ENCODE measurements at regions not wholly inside any gene's neighbourhood (a gene's known extent, or its start where the extent isn't known, plus 50 kb on each side); places are given as distances from the start of the nearest gene placed in this dataset.

DNA sequence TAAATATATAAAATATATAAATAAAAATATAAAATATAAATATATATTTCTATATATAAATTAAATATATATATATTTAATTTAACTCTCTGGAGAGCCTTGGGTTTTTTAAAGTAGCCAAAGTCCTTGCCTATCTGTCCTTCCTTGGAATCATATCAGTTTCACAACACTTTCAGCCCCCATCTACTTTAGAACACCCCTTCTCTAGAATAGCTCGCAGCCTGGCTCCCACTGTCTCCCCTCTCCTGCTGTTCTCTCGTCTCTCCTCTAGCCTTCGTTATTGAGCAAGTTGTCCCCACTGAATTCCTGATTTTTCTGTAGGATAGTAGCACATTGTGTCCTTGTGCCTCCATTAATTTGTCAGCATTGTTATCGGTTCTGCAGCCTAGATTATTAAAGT, 677.0 kb downstream of the RNF144A start:
- H3K4me3 ChIP-seq (ENCODE audit: low read length) = no peak overlapping the region
- DNase-seq = no peak
- TF ChIP-seq, protein P1, sequence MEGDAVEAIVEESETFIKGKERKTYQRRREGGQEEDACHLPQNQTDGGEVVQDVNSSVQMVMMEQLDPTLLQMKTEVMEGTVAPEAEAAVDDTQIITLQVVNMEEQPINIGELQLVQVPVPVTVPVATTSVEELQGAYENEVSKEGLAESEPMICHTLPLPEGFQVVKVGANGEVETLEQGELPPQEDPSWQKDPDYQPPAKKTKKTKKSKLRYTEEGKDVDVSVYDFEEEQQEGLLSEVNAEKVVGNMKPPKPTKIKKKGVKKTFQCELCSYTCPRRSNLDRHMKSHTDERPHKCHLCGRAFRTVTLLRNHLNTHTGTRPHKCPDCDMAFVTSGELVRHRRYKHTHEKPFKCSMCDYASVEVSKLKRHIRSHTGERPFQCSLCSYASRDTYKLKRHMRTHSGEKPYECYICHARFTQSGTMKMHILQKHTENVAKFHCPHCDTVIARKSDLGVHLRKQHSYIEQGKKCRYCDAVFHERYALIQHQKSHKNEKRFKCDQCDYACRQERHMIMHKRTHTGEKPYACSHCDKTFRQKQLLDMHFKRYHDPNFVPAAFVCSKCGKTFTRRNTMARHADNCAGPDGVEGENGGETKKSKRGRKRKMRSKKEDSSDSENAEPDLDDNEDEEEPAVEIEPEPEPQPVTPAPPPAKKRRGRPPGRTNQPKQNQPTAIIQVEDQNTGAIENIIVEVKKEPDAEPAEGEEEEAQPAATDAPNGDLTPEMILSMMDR (conservative IDR thresholded peaks at IDR 0.05) = no peak
- no peaks in the 10 kb centered on the region for H3K36me3 ChIP-seq (ENCODE audit: control insufficient read depth, insufficient read depth, low read length)
- WGBS, 2 experiments (ENCODE audit: insufficient coverage in 1 of 2, insufficient read length in 1 of 2) = 88% methylated on average over 4 of the region's 4 CpGs; no CpG with 5 or more reads in 1 of the 2 experiments
- no peak overlapping the region for H3K27ac Mint-ChIP-seq
- H3K4me3 Mint-ChIP-seq = no peak overlapping the region
- no peaks in the 10 kb centered on the region for H3K4me1 ChIP-seq (ENCODE audit: control insufficient read depth, insufficient read depth, low read length)
- H3K27ac ChIP-seq (ENCODE audit: low read depth, low read length) = no peak overlapping the region
- H3K27me3 ChIP-seq (ENCODE audit: control insufficient read depth, insufficient read depth, low read length, poor library complexity, severe bottlenecking) = no peaks in the 10 kb centered on the region
- H3K9me3 ChIP-seq (ENCODE audit: control insufficient read depth, low read length) = no peaks in the 10 kb centered on the region
- no peaks in the 10 kb centered on the region for H3K36me3 Mint-ChIP-seq (ENCODE audit: low read depth)
- H3K27me3 Mint-ChIP-seq (ENCODE audit: insufficient read depth) = no peaks in the 10 kb centered on the region
- H3K9me3 Mint-ChIP-seq = no peaks in the 10 kb centered on the region
- H3K9ac ChIP-seq (ENCODE audit: extremely low read depth, low read length, poor library complexity, severe bottlenecking) = no peak overlapping the region
- H3K4me1 Mint-ChIP-seq = peaks cover 10% of the 10 kb centered on the region

DNA sequence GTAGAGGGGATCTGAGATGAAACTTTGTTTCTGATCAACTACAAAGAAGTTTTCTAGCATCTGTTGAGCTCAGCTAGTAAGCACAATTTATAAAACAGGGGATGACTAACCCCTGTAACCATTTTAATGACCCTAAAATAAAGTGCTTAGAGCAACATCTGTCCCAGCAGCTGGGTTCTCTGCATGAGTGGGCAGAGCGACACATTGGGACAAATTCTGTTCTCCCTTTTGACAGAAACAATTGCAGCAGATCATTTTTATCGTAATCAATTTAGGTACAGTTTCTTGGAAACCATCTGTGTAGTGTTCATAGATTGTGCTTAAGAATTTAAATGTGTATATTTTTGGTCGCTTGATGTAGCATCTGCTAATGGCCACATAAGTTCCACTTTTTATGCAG, 678.0 kb downstream of the RNF144A start:
- no peaks in the 10 kb centered on the region for H3K4me1 ChIP-seq (ENCODE audit: control insufficient read depth, insufficient read depth, low read length)
- DNase-seq = no peak
- H3K27me3 ChIP-seq (ENCODE audit: control insufficient read depth, insufficient read depth, low read length, poor library complexity, severe bottlenecking) = no peaks in the 10 kb centered on the region
- WGBS, 2 experiments (ENCODE audit: insufficient coverage in 1 of 2, insufficient read length in 1 of 2) = 84 to 94% methylated on average over 2 to 3 of the region's 3 CpGs
- Mint-ChIP-seq H3K9me3 (no peaks in the 10 kb centered on the region), H3K4me1 (peaks cover 10% of the 10 kb centered on the region), H3K36me3 (ENCODE audit: low read depth) (no peaks in the 10 kb centered on the region), H3K27me3 (ENCODE audit: insufficient read depth) (no peaks in the 10 kb centered on the region), H3K4me3 (no peak overlapping the region), H3K27ac (no peak overlapping the region)
- no peaks in the 10 kb centered on the region for H3K36me3 ChIP-seq (ENCODE audit: control insufficient read depth, insufficient read depth, low read length)
- H3K27ac ChIP-seq (ENCODE audit: low read depth, low read length) = no peak overlapping the region
- no peak overlapping the region for H3K9ac ChIP-seq (ENCODE audit: extremely low read depth, low read length, poor library complexity, severe bottlenecking)
- H3K9me3 ChIP-seq (ENCODE audit: control insufficient read depth, low read length) = no peaks in the 10 kb centered on the region
- no peak overlapping the region for H3K4me3 ChIP-seq (ENCODE audit: low read length)
- TF ChIP-seq, protein P1 (conservative IDR thresholded peaks at IDR 0.05) = no peak

DNA sequence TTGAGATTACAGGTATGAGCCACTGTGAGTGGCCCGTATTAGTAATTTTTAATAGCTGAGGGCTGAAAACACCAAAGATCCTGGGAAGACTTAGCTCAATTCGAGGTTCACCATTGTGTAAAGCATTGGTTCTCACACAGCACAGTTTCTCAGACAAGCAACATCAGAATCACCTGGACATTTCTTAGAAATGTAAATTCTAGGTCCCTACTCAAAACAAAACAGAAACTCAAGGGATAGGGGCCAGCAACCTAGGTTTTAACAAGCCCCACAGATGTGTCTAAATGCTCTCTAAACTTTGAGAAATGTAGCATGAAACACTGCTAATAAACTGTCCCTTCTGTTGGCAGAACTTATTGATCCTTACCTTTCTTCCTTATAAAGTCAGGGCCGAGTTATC, 681.2 kb downstream of the RNF144A start:
- Mint-ChIP-seq H3K36me3 (ENCODE audit: low read depth) (no peaks in the 10 kb centered on the region), H3K27me3 (ENCODE audit: insufficient read depth) (no peaks in the 10 kb centered on the region), H3K27ac (no peak overlapping the region), H3K4me3 (no peak overlapping the region), H3K4me1 (no peaks in the 10 kb centered on the region), H3K9me3 (no peaks in the 10 kb centered on the region)
- Histone ChIP-seq H3K4me1 (ENCODE audit: control insufficient read depth, insufficient read depth, low read length) (no peaks in the 10 kb centered on the region), H3K36me3 (ENCODE audit: control insufficient read depth, insufficient read depth, low read length) (no peaks in the 10 kb centered on the region), H3K27ac (ENCODE audit: low read depth, low read length) (no peak overlapping the region), H3K27me3 (ENCODE audit: control insufficient read depth, insufficient read depth, low read length, poor library complexity, severe bottlenecking) (no peaks in the 10 kb centered on the region), H3K4me3 (ENCODE audit: low read length) (no peak overlapping the region), H3K9me3 (ENCODE audit: control insufficient read depth, low read length) (no peaks in the 10 kb centered on the region), H3K9ac (ENCODE audit: extremely low read depth, low read length, poor library complexity, severe bottlenecking) (no peak overlapping the region)
- WGBS, 2 experiments (ENCODE audit: insufficient coverage in 1 of 2, insufficient read length in 1 of 2) = 84 to 100% methylated on average over 2 to 3 of the region's 3 CpGs
- no peak for DNase-seq
- TF ChIP-seq, protein P1 (conservative IDR thresholded peaks at IDR 0.05) = no peak

Data from endodermal cell (in vitro differentiated cells).